HT1080 (cell line): ENCODE measurements at regions not wholly inside any gene's neighbourhood (a gene's known extent, or its start where the extent isn't known, plus 50 kb on each side); places are given as distances from the start of the nearest gene placed in this dataset.
A peak's percentile ranks its signal among the peaks of the same experiment; 100 is the strongest.

Experiments
- DNase-seq: peaks from one replicate; pipeline ENCODE4 v3.0.0-alpha.2; 2015; ENCODE audit warnings: low read depth

- DNase-seq: no peak
Measured at GRCh38 chrX:63993936-63994335, 208.9 kb upstream of the ARHGEF9 start.

- no peak for DNase-seq
Measured at GRCh38 chrX:63985906-63986305, 200.9 kb upstream of the ARHGEF9 start.

GRCh38 chrX:63979480-63979879 is 194.5 kb upstream of the ARHGEF9 start:
- no peak for DNase-seq

- DNase-seq: peak; percentile 11
Measured at GRCh38 chrX:63967551-63967950, 182.5 kb upstream of the ARHGEF9 start.

- no peak for DNase-seq
Measured at GRCh38 chrX:63963095-63963784, 178.2 kb upstream of the ARHGEF9 start.

GRCh38 chrX:63961964-63962363 is 176.9 kb upstream of the ARHGEF9 start:
- no peak for DNase-seq

GRCh38 chrX:63959975-63960374 is 175.0 kb upstream of the ARHGEF9 start:
- DNase-seq: no peak

- DNase-seq: no peak
Measured at GRCh38 chrX:63958134-63958865, 173.3 kb upstream of the ARHGEF9 start.

- DNase-seq: peak; percentile 27
Measured at GRCh38 chrX:63935835-63936234, 150.8 kb upstream of the ARHGEF9 start.

GRCh38 chrX:63934791-63935190 is 149.8 kb upstream of the ARHGEF9 start:
- no peak for DNase-seq

GRCh38 chrX:63934160-63934559 is 149.1 kb upstream of the ARHGEF9 start:
- no peak for DNase-seq

GRCh38 chrX:63932907-63933306 is 147.9 kb upstream of the ARHGEF9 start:
- no peak for DNase-seq

GRCh38 chrX:63932006-63932405 is 147.0 kb upstream of the ARHGEF9 start:
- no peak for DNase-seq

GRCh38 chrX:63930140-63930539 is 145.1 kb upstream of the ARHGEF9 start:
- peak; percentile 2 for DNase-seq

- no peak for DNase-seq
Measured at GRCh38 chrX:63929608-63930007, 144.6 kb upstream of the ARHGEF9 start.

- DNase-seq: no peak
Measured at GRCh38 chrX:63927848-63928247, 142.8 kb upstream of the ARHGEF9 start.

GRCh38 chrX:63922221-63922620 is 137.2 kb upstream of the ARHGEF9 start:
- peak; percentile 46 for DNase-seq

GRCh38 chrX:63920875-63921274 is 135.9 kb upstream of the ARHGEF9 start:
- DNase-seq: no peak

GRCh38 chrX:63919081-63919480 is 134.1 kb upstream of the ARHGEF9 start:
- DNase-seq: no peak

- peak; percentile 42 for DNase-seq
Measured at GRCh38 chrX:63918611-63919010, 133.6 kb upstream of the ARHGEF9 start.

- DNase-seq: no peak
Measured at GRCh38 chrX:63917296-63917695, 132.3 kb upstream of the ARHGEF9 start.

- DNase-seq: no peak
Measured at GRCh38 chrX:63913719-63914118, 128.7 kb upstream of the ARHGEF9 start.

- peak; percentile 66 for DNase-seq
Measured at GRCh38 chrX:63889001-63889400, 104.0 kb upstream of the ARHGEF9 start.
